DMS79 treated with DMSO at 0.1 percent for 48 hours (cell line): ENCODE measurements at regions not wholly inside any gene's neighbourhood (a gene's known extent, or its start where the extent isn't known, plus 50 kb on each side); places are given as distances from the start of the nearest gene placed in this dataset.
A peak's percentile ranks its signal among the peaks of the same experiment; 100 is the strongest.
"Not testable (repeated sequence)": the region's sequence is repeated elsewhere in the genome, so short reads cannot be mapped to it uniquely, and the experiment has no call there.

ENCODE experiments used
- DNase-seq: peaks from one replicate; lab custom pipeline; 2025; lab: John Stamatoyannopoulos, UW

DNA sequence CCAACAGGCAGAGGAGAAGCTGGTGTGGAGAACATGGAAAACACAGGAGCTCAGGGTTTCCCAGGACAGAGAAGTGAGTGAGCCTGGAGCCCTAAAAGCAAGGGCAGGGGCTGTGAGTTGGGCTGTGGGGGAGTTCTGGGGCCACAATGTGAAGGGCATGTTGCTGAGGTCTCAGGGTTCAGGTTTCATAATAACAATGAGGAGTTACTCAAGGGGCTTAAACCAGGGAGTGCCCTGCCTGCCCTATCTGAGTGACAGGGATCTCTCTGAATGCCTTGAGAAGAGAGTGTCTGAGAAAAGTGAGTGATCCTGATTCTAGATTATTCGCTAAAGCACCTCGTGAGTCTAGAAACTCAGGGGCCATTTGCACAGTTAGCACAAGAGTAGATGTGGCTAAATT, 129.6 kb downstream of the VPREB1 start:
- no peak for DNase-seq

DNA sequence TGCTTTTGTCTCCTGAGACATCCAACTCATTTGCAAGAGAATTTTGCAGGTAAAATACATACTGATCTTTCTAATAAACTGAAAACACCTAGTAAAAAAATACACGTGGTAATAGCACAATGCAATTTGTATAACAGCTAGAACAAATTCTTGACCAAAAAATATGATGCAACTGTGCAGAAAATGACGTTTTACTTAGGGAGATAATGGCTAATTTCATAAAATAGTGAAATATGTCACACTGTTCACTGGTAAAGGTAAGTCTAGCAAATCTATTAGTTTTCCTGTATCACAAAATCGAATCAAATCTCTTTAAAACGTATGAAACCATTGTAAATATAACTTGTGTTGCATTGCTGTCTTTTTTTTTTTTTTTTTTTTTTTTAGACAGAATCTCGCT, 130.0 kb downstream of the VPREB1 start:
- DNase-seq, result no peak

DNA sequence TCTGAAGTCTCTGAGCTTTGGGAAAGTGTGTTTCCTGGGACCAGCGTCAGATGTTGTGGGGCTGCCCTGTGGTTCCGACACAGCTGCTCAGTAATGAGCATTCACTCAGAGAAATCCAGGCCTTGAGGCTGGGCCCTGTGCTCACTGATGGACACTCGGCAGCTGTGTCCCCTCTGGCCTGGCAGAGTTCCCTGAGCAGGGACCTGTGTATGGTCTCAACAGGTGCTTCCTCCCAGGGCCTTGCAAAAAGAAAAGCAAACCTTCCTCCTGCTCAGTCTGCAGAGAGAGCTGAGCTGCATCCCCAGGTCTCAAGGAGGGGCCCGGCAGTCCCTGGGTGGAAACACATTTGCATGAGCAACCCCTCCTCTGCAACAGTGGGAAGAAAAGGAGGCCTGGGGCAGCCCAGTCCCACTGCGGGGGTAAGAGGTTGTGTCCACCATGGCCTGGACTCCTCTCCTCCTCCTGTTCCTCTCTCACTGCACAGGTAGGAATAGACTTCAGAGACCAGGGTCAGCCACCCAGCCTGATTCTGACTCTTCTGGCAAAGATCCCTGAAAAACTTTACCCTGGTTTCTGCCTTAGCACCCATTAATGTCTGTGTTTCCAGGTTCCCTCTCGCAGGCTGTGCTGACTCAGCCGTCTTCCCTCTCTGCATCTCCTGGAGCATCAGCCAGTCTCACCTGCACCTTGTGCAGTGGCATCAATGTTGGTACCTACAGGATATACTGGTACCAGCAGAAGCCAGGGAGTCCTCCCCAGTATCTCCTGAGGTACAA, 131.2 kb downstream of the VPREB1 start:
- DNase-seq, result no peak

DNA sequence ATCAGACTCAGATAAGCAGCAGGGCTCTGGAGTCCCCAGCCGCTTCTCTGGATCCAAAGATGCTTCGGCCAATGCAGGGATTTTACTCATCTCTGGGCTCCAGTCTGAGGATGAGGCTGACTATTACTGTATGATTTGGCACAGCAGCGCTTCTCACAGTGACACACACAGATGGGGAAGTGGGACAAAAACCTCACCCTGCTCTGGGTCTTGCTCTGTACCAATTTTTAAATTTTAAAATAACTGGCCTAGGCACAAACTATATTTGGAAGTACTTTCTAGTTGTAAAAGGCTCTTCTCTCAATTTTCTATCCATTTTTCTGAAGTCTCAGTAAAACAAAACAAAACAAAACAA, 131.7 kb downstream of the VPREB1 start:
- DNase-seq, result no peak

DNA sequence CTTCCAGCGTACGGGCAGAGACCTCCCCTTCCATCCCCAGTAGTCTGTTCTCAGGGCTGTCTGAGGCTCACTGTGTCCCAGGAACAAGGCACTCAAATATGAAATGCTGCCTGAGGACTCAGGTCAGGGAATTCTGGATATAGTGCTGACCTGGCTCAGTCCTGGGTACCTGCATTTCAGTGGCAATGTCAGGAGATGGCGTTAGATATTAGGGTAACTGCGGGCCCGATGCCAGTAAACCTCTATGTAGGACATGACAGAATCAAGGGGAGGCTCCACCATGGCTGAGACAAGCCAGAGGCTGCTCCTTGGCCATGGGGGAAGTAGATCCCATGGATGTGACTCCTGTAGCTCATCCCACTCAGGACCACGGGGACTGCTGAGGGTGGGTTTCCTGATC, 131.7 kb downstream of the ZNF280B start:
- DNase-seq, result not testable (repeated sequence)

DNA sequence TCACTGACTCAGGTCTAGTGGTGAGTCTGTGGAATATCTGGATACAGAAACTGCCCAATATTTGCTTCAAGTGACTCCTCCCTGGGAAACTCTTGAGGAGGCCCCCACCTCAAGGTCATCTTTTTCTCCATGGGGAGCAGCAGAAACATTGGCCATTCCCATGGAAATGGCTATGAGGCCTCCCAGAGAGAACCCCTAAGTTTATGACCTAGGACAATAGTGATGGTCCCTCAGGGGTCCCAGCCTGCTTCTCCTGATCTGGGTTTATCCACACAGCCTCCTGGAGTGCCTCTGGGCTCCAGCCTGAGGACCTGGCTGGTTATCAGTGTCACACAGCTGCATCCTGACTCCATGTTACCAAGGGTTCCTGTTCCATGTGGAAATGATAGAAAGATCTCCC, 131.2 kb downstream of the ZNF280B start:
- no peak for DNase-seq

DNA sequence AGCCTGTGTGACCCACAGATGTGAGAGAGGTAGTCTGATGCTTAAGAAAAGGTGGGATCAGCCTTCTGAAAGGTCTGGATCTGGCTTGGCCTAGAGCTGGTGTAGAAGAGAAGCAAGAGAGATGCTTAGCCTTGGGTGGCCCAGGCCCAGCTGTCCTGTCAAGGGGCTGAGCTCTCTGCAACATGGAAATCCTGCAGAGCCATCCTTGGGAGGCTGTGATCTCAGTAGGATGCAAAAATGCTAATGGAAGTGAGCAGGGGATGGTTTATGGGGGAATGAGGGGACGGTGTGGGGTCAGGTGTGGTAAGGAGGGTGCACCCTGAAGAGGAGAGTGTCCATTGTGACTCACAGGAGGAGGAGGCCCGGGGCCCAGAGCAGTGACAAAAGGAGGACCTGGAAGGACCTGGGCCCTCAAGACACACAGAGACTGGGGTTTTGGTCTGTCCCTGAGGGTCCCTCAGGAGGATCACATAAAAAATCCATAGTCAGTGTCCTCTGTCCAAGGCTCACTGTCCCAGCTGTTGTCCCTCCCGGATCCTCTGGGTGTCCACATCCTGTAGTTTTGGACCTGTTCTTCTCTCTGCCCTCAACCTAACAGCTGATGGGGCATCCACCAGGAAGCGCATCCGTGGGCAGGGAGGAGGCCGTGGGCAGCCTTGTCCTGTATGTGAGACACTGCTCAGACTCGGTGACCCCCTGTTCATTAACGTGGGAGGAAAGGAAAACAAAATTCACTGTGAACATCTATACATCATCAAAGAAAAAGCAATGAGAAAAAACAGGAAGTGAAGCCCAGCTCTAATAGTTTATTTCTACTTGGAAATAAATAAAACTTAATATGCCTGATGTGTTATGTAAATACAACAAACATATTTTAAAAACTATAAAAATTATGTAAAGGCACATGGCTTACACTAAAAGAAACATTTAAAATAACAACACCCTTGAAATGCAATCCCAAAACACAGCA, 129.8 kb downstream of the ZNF280B start:
- no peak for DNase-seq

DNA sequence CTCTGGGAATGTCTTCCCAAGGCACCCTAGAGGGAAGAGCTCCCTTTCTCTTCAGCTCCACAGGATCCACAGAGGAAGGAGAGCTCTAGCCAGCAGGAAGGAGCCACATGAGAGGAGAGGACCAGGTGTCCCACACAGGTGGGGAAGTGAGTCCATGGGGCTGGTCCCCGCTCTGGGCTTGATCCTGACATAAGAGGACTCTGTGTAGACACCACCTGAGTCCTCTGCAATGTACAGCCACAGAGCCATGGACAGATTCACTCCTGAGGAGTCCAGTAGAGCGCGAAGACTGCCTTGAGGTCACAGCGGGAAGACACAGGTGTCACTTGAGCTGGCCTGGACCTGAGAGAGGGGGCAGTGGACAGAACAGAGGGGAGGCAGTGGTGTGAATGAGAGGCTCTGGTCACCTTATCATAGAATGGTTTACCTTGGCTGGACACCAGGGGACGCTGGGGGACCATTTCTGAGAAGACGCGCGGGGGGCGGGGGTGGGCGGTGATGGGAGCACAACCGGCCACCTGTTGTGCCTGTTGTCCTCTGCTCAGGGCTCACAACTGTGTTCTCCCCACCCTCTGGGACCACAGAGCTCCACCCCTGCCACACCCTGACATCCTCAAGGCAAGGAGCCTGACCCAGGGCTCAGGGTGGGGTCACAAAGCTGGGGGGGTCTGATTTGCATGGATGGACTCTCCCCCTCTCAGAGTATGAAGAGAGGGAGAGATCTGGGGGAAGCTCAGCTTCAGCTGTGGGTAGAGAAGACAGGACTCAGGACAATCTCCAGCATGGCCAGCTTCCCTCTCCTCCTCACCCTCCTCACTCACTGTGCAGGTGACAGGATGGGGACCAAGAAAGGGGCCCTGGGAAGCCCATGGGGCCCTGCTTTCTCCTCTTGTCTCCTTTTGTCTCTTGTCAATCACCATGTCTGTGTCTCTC, 128.2 kb downstream of the ZNF280B start:
- DNase-seq, result no peak

DNA sequence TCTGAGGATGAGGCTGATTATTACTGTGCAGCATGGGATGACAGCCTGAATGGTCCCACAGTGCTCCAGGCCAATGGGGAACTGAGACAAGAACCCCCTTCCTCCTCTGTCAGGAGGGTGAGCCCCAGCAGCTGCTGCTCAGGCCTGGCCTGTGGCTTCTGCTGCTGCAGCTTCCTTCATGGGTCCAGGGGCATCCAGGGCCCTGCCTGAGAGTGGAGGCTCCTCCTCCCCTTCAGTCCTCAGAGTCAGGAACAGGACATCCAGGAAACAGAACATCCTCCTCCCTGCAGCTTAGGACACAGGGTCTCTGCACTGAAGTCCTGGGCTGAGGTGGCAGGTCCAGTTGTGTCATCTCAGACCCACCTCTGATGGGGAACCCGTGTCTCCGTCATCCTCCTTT, 127.2 kb downstream of the ZNF280B start:
- DNase-seq, result not testable (repeated sequence)

DNA sequence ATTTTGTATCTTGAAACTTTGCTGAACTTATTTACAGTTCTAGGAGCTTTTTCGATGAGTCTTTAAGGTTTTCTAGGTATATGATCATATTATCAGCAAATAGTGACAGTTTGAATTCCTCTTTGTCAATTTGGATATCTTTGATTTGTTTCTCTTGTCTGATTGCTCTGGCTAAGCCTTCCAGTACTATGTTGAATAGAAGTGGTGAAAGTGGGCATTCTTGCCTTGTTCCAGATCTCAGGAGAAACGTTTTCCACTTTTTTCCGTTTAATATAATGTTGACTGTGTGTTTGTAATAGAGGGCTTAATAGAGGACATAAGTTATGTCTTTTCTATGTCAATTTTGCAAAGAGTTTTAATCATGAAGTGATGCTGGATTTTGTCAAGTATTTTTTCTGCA, 124.3 kb downstream of the ZNF280B start:
- DNase-seq, result no peak

DNA sequence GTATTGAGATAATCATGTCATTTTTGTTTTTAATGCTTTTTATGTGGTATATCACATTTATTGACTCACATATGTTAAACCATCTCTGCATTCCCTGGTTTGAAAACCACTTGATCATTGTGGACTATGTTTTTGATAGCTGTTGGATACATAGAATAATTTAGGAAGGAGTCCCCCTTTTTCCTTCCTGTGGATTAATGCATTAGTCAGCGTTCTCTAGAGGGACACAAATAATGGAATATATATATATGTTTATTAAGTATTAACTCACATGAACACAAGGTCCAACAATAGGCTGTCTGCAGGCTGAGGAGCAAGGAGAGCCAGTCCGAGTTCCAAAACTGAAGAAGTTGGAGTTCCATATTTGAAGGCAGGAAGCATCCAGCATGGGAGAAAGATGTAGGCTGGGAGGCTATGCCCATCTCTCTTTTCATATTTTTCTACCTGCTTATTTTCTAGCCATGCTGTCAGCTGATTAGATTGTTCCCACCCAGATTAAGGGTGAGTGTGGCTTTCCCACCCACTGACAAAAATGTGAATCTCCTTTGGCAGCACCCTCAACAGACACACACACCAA, 123.8 kb downstream of the ZNF280B start:
- no peak for DNase-seq

DNA sequence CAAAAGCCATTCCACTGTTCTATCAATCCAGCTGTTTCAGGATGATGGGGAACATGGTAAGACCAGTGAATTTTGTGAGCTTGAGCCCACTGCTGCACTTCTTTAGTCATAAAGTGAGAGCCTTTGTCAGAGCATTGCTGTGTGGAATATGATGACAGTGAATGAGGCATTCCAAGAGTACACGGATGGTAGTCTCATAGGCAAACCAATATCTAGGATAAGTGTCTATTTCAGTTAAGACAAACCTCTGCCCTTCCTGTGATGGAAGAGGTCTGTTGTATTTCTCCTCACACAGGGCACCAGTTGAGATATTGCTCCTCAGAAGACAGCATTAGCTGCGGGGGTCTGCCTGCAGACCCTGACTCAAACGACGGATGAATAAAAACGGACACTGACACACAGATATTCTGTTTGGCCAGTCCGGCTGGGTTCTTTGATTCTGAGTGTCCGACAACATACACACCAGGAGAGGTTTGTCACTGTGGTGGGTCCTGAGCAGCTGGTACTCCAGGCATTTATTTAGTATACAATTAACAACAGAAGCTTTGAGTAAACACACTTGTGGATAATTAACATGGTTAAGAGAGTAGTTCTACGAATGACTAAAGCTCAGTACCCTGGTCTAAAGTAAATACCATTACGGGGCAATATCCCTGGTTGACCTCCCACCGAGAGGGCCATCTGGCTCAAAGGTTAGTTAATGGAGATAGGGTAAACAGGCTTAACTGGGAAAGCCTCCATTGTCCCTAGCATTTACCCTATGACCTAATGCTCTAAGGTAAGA, 121.7 kb downstream of the ZNF280B start:
- DNase-seq, result peak; percentile 77

DNA sequence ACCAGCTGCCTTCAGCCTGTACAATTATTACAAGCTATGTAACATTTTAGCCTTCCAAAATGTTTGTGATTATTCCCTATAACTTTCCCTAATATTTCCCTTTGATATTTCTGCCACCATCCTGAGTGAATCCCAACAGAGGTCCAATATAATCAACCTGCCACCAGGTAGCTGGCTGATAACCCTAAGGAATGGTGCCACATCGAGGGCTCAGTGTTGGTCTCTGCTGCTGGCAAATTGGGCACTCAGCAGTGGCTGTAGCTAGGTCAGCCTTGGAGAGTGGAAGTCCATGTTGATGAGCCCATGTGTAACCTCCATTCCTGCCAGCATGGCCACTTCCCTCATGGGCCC, 121.2 kb downstream of the ZNF280B start:
- DNase-seq, result no peak

DNA sequence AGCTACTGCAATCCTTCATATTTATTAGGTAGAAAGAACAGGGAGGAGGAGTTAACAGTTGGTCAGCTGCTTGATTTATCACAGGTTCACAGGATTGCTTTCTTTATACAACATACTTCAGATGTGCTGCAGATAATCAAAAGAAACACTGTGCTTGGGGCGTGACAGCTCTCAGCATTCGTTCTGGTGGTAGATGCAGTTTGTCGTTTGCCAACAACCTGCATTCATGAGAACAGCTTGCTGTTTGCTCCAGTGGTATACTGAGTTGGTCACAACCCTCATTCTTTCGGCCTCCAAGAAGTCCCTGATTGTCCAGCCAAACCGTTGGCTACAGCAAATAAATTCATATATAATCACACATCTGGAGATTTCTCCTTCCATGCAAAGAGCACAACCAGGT, 120.5 kb downstream of the ZNF280B start:
- peak; percentile 24 for DNase-seq

DNA sequence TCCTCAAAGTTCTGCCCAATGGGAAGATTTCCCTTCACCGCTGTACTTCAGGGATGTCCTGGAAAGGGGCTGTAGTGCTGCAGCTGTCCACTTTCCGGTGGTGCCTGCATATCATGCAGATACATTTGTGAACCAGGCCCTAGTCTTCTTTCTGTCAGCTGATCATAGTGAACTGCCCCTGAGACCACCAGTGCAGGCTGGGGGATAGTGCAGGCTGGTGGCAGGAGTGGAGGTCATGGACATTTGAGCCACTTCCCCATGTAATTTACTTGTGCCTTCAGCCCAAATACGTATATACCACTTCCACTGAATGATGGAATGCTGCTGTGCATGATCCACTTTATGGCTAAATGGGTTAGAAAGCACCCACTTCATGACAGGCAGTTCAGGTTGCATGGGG, 120.0 kb downstream of the ZNF280B start:
- DNase-seq, result no peak

DNA sequence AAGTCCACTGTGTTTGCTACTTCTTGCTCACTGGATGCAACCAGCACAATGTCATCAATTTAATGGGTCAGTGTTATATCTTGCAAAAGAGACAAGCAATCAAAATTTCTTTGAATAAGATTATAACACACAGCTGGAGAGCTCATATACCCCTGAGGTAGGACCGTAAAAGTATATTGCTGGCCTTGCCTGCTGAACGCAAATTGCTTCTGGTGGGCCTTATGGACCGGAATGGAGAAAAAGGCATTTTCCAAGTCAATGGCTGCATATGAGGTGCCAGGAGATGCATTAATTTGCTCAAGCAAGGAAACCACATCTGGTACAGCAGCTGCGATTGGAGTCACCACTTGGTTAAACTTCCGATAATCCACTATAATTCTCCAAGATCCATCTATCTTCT, 119.1 kb downstream of the ZNF280B start:
- DNase-seq, result no peak

DNA sequence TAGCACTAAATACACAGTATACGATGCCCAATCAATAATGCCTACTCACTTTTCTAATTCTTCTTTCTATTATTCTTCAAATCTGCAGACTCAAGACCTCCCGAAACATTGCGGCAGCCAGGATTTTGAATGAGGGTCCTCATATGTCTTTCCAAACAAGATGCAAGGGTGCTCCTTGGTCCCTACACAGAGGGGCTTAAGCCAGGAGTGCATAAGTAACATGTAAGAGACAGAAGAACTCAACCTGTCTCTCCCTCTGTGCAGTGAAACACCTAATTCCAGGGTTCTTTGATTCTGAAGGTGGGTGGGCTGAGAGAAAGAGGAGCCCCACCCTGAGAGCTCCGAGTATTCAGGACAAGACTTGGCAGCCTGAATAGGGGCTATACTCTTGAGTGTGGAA, 117.6 kb downstream of the ZNF280B start:
- no peak for DNase-seq

DNA sequence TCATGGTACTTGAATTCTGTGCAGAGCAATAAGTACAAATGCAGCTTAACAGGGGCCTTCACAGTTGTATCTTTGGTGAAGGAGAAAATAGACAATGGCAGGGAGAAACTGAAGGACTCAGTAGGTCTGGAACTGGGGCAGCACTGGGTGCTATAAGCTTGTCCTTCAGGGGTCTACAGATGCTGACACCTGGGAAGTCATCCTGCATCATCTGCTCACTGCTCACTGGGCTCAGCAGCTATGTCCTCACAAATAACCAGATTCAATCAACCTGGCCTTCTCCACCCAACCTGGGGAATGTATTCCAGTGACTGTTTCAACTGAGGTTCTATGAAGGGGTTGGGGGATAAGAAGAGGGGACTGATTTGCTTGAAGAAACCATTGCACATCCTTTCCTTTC, 117.0 kb downstream of the ZNF280B start:
- DNase-seq, result no peak

DNA sequence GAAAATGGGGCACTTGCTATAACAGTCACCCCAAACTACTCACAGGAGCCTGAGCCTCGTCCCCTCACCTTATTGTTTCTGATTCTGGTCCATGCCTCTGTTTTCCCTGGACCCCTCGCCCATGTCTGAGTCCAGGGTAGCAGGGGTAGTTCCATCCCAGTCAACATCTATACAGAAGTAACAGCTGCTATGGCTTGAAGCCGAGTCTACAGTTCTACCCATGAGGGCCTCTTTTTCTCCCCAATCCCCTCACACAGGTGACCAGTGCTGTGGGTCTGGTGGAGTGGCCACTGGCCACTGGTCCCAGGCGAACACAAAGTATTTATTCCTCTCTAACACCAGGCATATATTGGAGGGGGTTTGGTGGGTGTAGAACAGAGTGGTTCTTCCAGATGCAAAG, 116.4 kb downstream of the ZNF280B start:
- no peak for DNase-seq

DNA sequence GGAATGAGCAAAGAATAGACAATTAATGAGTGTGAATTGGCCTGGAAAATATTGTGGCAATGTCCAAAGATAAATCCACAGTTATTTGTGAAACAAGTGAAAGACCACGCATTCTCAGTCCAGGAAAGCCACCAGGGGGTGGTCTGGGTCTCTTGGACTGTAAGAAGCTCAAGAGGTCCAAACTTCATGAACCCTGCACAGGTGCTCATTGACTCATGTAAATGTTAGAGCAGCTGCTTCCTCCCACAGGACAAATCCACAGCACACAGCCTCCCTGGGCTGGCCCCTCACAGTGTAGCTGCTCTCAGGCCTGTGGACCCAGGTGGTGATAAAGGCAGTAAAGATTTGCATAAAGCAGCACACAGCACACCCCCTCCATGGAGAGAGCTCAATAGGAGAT, 114.0 kb downstream of the ZNF280B start:
- DNase-seq, result peak; percentile 15

DNA sequence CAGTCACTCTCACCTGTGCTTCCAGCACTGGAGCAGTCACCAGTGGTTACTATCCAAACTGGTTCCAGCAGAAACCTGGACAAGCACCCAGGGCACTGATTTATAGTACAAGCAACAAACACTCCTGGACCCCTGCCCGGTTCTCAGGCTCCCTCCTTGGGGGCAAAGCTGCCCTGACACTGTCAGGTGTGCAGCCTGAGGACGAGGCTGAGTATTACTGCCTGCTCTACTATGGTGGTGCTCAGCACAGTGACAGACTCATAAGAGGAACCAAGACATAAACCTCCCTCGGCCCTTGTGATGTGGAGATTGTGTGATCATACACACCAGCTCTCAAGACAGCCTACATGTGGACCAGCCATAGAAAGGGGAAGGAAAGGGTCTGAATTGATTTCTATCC, 113.3 kb downstream of the ZNF280B start:
- DNase-seq, result peak; percentile 34
